Astrocyte (in vitro differentiated cells and primary cell): ENCODE measurements at regions not wholly inside any gene's neighbourhood (a gene's known extent, or its start where the extent isn't known, plus 50 kb on each side); places are given as distances from the start of the nearest gene placed in this dataset.

Experiments
- CTCF ChIP-seq: IDR thresholded peaks from 2 replicates; pipeline ENCODE4 v1.5.1; 2011; ENCODE audit warnings: low read depth, mild to moderate bottlenecking, inconsistent platforms, low read length, moderate library complexity; ENCODE audit not compliant: insufficient read depth
- EZH2 ChIP-seq: IDR thresholded peaks from 2 replicates; pipeline ENCODE4 v1.6.1; 2012; ENCODE audit warnings: mild to moderate bottlenecking, low read length, inconsistent platforms; ENCODE audit not compliant: insufficient read depth

GRCh38 chrX:39648548-39649254 is 449.1 kb downstream of the BCOR start:
- TF ChIP-seq CTCF = no peak
- TF ChIP-seq EZH2 = no peak
